ENCODE measurements at regions not wholly inside any gene's neighbourhood (a gene's known extent, or its start where the extent isn't known, plus 50 kb on each side); places are given as distances from the start of the nearest gene placed in this dataset.

DNA sequence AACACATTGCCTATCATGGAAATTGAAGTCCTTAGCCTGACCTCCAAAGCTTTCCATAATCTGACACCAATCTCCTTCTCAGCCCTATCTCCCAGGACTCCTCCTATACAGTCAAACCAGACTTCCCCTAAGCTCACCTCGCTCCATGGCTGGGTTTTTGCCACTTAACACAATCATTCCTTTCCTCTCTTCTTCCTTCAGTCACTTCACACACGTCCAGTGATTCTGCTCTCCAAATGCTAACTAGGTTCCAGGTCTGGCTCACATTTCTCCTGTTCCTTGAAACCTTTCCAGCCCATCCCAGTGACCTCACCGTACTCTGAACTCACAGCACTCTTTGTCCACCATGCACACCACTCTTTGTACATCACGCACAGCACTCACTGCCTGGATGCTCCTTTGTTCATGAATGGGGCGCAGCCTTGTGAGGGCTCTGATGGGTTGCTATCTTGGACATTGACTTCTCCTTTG is 98.4 kb downstream of the GLUL start:
- DNase-seq (ENCODE audit: low read depth) = no peak

DNA sequence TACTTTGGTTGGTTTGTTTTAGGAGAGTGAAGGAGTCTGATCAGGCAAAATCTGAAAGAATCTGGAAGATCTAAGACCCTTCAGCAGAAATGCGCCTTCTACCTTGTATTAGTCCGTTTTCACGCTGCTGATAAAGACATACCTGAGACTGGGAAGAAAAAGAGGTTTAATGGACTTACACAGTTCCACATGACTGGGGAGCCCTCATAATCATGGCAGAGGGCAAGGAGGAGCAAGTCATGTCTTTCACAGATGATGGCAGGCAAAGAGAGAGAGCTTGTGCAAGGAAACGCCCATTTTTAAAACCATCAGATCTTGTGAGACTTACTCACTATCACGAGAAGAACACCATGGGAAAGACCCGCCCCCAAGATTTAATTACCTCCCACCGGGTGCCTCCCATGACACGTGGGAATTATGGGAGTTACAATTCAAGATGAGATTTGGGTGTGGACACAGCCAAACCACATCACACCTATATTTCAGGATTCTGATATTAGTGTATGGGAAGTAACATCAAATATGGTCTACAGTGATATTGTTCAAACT is 99.3 kb downstream of the GLUL start:
- DNase-seq (ENCODE audit: low read depth) = no peak

DNA sequence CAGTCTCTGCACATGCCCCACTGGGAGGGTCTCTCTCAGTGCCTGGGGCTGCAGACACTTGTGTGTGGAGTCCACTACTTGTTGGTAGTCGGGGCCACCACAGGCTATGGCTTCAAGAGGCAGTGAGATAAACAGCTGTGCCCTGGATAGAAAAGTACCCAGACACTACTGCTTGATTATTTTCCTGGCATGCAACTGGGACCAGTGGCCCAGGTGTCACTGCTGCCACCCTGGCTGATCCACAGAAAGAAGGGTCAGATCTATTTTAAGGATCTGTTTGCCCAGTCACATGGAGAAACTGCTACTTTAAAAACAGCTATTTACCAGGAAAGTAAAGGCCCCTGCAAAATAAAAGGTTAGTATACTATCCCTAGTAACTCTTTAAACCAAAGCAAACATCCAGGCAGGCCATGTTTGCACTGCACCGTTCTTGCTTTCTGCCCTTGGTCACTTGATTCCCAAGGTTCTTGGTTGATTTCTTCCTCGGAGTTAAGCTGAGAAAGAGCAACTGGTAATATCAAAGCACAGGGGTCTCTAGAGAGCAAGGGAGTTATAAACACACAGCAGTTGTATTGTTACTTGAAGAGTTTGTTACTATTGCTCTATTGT is 99.9 kb downstream of the GLUL start:
- DNase-seq (ENCODE audit: low read depth) = no peak

DNA sequence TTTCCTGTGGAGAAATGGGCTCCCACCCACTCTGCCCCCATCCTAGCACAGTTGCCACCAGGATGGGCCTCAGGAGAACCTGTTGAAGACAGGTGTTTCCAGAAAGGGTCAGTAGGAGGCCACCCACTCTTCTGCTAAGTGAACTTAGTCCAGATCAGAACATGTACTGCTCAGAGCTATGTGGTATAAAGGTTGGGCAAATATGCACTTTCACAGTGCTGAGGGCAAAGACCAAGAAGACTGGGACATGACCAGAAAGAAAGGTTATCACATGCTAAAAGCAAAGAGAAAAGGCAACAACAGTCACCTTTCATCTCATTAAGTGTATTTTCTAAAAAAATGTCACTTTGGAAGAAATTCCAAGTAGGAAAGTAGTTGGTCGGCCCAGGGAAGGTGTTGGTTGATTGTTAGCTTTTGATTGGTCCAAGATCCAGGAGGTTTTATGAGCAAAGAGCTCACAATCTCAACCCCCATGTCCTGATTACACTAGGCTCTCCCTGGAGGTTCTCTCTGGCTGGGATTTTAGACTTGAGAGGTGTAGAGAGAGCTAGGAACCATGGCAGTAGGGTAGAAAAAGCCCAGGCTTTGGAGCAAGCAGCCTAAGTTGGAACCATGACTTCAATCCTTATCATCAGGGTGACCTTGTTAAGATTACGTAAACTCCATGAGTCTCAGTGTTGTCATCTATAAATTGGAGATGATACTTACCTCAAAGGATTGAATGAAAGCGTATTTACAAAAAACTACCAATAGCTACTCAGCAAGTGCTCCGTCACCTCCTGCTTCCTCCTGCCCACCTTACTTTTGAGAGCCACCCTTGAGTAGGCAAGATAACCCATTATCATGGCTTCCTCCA is 102.6 kb downstream of the GLUL start:
- no peak for DNase-seq (ENCODE audit: low read depth)

DNA sequence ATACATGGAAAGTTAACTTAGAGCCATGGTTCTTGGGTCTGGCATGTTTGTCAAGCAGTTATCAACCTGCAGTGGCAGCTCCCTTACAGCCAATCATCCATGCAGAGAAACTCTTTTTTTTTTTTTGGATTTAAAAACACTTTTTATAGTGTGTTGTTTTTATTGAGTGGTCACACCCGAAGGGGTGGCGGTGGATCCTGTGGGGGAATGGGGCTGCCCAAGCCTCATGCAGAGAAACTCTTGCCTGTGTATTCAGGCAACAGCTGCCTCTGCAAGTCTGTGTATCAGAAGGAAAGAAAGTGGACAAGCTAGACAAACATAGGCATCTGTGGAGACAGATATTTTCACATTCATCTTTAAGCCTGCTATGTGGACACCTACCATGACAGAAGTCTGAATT is 104.8 kb downstream of the GLUL start:
- DNase-seq (ENCODE audit: low read depth) = no peak

DNA sequence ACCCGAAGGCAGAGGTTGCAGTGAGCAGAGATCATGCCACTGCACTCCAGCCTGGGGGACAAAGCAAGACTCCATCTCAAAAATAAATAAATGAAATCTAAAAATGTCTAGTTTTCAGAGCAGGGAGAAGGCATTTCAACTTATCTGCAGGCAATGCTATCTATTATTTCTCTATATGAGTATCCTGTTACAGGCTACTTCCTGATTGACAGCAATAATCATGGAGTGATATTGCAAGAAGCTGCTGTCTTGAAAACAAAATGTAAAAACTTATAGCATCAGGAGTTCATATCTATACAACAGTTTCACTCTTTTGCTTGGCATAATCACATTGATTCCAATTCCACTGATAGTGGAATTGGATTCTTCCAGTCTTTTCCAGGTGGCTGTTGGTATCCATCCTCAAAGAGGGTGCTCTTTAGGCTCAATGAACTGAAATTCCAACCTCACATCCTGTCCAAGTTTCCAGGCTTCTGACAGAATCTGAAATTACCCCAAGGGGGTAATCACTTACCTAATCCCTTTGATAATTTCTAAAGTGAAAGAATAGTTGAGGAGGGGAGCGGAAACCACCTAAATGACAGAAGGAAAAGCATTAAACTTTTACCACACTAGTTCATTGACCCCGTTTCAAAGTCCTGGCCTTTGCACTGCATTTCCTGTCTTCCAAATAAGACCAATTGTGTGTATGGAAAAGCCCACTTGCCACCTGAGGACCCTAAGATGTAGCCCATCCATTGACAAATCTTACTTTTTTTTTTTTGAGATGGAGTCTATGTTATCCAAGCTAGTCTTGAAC is 107.6 kb downstream of the GLUL start:
- no peak for DNase-seq (ENCODE audit: low read depth)

GRCh38 chr1:182281541-182281940 is 110.0 kb downstream of the GLUL start:
- DNase-seq (ENCODE audit: low read depth) = no peak

DNA sequence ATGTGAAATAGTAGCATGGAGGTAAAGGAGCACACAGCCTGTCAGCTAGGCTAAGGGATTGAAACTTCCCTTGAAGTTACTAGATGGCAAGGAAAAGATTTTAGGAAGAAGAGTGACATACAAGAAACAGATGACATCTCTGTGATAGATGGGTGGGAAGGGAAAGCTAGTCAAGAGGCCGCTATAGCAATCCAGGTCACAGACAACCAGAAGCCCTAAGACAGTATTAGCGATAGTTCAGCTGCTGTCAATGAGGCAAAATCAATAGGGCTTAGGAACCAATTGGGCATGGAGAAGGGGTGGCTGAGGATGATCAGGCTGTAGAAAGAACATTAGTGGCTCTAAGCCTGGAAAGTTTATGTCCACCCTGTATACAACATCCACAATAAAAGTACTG is 111.1 kb downstream of the GLUL start:
- DNase-seq (ENCODE audit: low read depth) = no peak

DNA sequence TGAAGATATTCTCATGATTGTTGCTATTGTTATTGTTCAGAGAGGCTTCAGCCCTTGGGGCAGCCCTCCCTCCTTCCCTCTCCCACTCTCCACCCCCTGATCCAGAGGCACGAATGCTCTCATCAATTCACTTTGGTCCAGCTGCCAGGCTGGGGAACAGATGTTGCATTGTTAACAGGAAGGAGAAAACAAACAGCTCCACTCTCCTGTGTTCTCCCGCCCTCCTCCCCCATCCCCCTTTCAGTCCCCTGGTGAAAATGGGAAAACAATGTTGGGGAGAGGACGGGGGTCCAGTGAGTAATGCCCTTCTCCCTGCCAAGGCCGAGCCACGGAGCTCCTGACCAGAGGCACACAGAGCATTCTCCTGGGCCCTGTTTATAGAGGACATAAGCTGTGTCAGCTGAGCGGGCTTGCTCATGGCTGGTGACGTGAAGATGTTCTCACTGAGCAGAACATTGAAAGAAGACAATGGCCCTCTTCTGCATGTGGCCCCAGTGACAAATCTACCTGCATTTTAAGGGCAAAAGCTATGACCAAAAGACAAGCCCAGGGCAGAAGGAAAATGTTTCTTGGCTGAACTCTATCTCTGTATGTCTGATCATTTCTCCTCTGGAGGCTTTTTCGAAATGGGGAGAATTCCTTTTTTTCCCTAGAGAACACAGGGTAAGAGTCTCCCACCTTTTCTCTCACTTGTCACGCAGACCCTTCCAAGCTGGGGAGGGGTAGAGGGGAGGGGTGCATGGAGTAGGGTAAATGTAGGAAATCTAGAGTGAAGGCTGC is 111.7 kb downstream of the GLUL start:
- no peak for DNase-seq (ENCODE audit: low read depth)

GRCh38 chr1:182279302-182279701 is 112.3 kb downstream of the GLUL start:
- DNase-seq (ENCODE audit: low read depth) = no peak

GRCh38 chr1:182278144-182279054 is 113.2 kb downstream of the GLUL start:
- DNase-seq (ENCODE audit: low read depth) = no peak

DNA sequence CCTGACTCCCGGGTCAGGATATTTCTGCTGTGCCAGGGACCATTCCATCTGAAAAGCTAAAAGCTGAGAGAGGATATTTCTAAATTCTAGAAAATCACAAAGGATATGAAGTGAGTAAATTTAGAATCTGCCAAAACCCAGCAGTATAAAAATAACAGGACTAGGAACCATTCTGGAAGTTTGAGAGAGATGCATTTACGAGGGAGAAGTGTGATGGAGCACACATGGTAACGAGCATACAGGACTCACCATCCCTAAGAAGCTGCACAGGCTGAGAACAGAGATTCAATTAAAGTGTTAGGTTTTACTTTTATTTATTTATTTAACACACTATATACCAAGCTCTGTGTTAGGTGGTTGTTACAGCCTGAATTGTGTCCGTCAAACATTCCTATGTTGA is 116.3 kb downstream of the GLUL start:
- no peak for DNase-seq (ENCODE audit: low read depth)

GRCh38 chr1:182274618-182275017 is 117.0 kb downstream of the GLUL start:
- DNase-seq (ENCODE audit: low read depth) = no peak

GRCh38 chr1:182270731-182271130 is 120.9 kb downstream of the GLUL start:
- no peak for DNase-seq (ENCODE audit: low read depth)

DNA sequence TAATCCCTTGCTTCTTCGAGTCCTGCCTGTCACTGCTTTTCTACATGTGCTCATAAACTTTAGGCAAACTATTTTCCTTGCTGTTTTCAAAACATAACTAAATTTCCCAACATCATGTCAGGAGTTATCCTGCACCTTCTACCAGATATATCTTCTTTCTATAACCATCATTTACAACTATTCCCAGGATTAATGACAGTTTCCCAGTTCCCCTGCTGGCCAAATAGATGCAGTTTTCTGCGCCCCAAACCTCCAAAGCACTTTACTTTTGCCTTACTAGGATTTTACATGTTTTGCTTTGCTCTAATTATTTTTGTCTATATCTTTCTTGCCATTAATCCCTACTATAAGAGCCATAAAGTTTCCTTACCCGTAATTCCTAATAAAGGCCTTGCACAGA is 122.5 kb downstream of the GLUL start:
- no peak for DNase-seq (ENCODE audit: low read depth)

DNA sequence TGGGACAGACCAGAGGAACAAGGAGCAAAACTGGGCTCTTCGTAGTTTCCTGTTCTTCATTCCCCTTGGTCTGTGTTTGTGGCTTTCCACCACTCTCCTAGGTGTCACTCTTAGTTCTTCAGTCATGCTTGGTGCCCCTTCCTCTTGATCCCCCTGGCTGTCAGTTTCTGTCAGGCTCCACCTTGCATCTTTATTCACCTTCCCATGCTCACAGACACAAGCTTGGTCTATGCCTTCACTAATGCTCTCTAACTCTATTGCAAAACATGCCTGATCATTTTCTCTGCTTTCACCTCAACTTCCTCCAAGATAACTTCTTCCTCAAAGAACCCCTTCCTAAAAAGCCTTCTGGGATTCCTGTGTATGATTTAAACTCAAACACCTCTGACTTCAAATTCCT is 122.9 kb downstream of the GLUL start:
- DNase-seq (ENCODE audit: low read depth) = no peak

DNA sequence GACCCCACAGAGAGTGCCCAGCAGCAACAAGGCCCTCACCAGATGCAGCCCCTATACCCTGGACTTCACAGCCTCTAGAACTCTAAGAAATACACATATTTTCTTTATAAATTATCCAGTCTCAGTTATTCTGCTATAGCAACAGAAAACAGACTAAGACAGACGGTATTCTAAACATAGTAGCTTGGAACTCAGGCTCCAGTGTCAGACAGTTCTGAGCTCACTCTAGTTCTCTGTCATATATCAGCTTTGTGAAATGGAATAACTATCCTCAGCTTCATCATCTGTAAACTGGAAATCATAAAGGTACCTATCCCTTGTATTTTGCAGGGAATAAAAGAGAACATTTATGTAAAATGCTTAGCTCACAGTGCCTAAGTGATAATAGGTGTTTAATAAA is 127.4 kb downstream of the GLUL start:
- no peak for DNase-seq (ENCODE audit: low read depth)

GRCh38 chr1:182263706-182264105 is 127.9 kb downstream of the GLUL start:
- DNase-seq (ENCODE audit: low read depth) = no peak

DNA sequence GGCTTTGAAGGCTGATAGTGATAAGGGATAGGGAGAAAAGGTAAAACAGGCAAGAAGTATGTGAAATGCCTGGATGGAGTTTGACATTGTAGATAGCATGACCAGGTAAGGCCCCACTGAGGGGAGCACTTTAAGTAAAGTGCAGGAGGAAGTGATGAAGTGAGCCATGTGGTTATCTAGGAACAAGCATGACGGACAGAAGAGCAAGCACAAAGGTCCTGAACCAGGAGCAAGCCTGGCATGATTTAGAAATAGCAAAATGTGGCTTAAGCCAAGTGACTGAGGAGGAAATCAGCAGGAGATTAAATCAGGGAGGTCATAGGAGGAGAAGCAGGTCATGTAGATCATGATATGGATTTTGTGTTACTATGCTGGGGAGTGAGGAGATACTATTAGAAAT is 129.2 kb downstream of the GLUL start:
- no peak for DNase-seq (ENCODE audit: low read depth)

DNA sequence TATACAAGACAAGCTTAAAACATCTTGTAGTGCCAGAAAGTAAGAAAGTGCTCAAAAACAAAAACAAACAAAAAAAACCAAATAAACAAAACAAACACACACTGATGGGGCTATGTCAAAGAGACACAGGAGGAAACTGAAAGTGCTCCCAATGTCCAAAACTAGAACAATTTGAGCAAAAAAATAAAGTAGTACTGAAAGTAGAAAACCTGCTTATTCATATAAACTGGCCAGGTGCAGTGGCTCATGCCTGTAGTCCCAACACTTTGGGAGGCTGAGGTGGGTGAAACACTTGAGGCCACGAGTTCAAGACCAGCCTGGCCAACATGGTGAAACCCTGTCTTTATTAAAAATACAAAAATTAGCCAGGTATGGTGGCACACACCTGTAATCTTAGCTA is 129.9 kb downstream of the GLUL start:
- no peak for DNase-seq (ENCODE audit: low read depth)

- DNase-seq (ENCODE audit: low read depth) = no peak
Observed at GRCh38 chr1:182260516-182260915, 131.1 kb downstream of the GLUL start.

Measured in HS-5 (cell line).